Neuronal stem cell (in vitro differentiated cells): ENCODE measurements at regions not wholly inside any gene's neighbourhood (a gene's known extent, or its start where the extent isn't known, plus 50 kb on each side); places are given as distances from the start of the nearest gene placed in this dataset.

Experiments used
- DNase-seq: peaks from one replicate; pipeline ENCODE4 v3.0.0-alpha.2; 2013; ENCODE audit warnings: low spot score
- H2AFZ ChIP-seq: one replicate; pipeline ENCODE4 v1.6.1; 2013; ENCODE audit warnings: mild to moderate bottlenecking, low read length, inconsistent platforms
- H2AK5ac ChIP-seq: 2 replicates; pipeline ENCODE4 v1.6.1; 2013; ENCODE audit warnings: low read depth, mild to moderate bottlenecking, inconsistent platforms, low read length, moderate library complexity, mixed read lengths
- H2BK120ac ChIP-seq: 2 replicates; pipeline ENCODE4 v1.6.1; 2013; ENCODE audit warnings: low read depth, mild to moderate bottlenecking, inconsistent platforms, low read length, moderate library complexity, mixed read lengths
- H2BK12ac ChIP-seq: one replicate; pipeline ENCODE4 v1.6.1; 2013; ENCODE audit warnings: low read length, inconsistent platforms
- H2BK15ac ChIP-seq: 2 replicates; pipeline ENCODE4 v1.6.1; 2013; ENCODE audit warnings: mild to moderate bottlenecking, low read length, inconsistent platforms, mixed read lengths
- H2BK5ac ChIP-seq: one replicate; pipeline ENCODE4 v1.6.1; 2013; ENCODE audit warnings: inconsistent platforms, mild to moderate bottlenecking, low read length, moderate library complexity
- H3K14ac ChIP-seq: one replicate; pipeline ENCODE4 v1.6.1; 2013; ENCODE audit warnings: low read length, inconsistent platforms
- H3K18ac ChIP-seq: 2 replicates; pipeline ENCODE4 v1.6.1; 2013; ENCODE audit warnings: low read length, inconsistent platforms
- H3K23ac ChIP-seq: 2 replicates; pipeline ENCODE4 v1.6.1; 2013; ENCODE audit warnings: low read depth, mild to moderate bottlenecking, mixed read lengths, low read length, inconsistent platforms; ENCODE audit not compliant: poor library complexity
- H3K27ac ChIP-seq: replicated peaks from 3 replicates; pipeline ENCODE4 v1.5.1; 2013; ENCODE audit warnings: low read length, inconsistent platforms
- H3K27me3 ChIP-seq, 3 experiments: 2 replicates each; pipeline ENCODE4 v1.6.1; 2013; ENCODE audit warnings: low read length in 3 of 3, mild to moderate bottlenecking in 2 of 3, inconsistent platforms in 1 of 3, low read depth in 1 of 3, mixed read lengths in 1 of 3, moderate library complexity in 1 of 3; ENCODE audit not compliant: control insufficient read depth in 3 of 3, insufficient read depth in 3 of 3
- H3K36me3 ChIP-seq, 2 donors: replicated peaks in 1 of 2; 2 replicates each; pipeline ENCODE4 v1.6.1; 2013; ENCODE audit warnings: low read length in 2 of 2; ENCODE audit not compliant: control insufficient read depth in 2 of 2, insufficient read depth in 2 of 2
- H3K4ac ChIP-seq: 2 replicates; pipeline ENCODE4 v1.6.1; 2013; ENCODE audit warnings: inconsistent platforms, mild to moderate bottlenecking, low read length, moderate library complexity
- H3K4me1 ChIP-seq, 2 donors: 1 replicate in 1 of 2; 2 replicates in 1 of 2; pipeline ENCODE4 v1.6.1; 2013; ENCODE audit warnings: low read length in 2 of 2, low read depth in 1 of 2; ENCODE audit not compliant: control insufficient read depth in 2 of 2, insufficient read depth in 1 of 2
- H3K4me2 ChIP-seq: one replicate; pipeline ENCODE4 v1.6.1; 2013; ENCODE audit warnings: mild to moderate bottlenecking, low read length, inconsistent platforms; ENCODE audit not compliant: insufficient read depth, poor library complexity, severe bottlenecking
- H3K4me3 ChIP-seq, 2 donors: 2 replicates each; pipeline ENCODE4 v1.5.1; 2013; ENCODE audit warnings: low read length in 2 of 2, mild to moderate bottlenecking in 2 of 2, inconsistent platforms in 1 of 2, moderate library complexity in 1 of 2
- H3K79me1 ChIP-seq: one replicate; pipeline ENCODE4 v1.6.1; 2013; ENCODE audit warnings: low read depth, mild to moderate bottlenecking, inconsistent platforms, low read length, moderate library complexity
- H3K9ac ChIP-seq: one replicate; pipeline ENCODE4 v1.6.1; 2013; ENCODE audit warnings: mild to moderate bottlenecking, low read depth, low read length, inconsistent platforms; ENCODE audit not compliant: poor library complexity
- H3K9me3 ChIP-seq, 2 donors: replicated peaks in 1 of 2; 2 replicates each; pipeline versions ENCODE3 to v1.6.1; 2013; ENCODE audit warnings: low read length in 2 of 2, mild to moderate bottlenecking in 2 of 2, inconsistent platforms in 1 of 2, low read depth in 1 of 2, mixed read lengths in 1 of 2, moderate library complexity in 1 of 2; ENCODE audit not compliant: control insufficient read depth in 2 of 2, insufficient read depth in 1 of 2
- H4K8ac ChIP-seq: one replicate; pipeline ENCODE4 v1.6.1; 2013; ENCODE audit warnings: low read depth, mild to moderate bottlenecking, inconsistent platforms, low read length, moderate library complexity
- H4K91ac ChIP-seq: one replicate; pipeline ENCODE4 v1.6.1; 2013; ENCODE audit warnings: low read length, low read depth, mild to moderate bottlenecking, inconsistent platforms; ENCODE audit not compliant: poor library complexity
- WGBS, 2 donors: extraction: QIAGEN DNeasy Blood & Tissue Kit; methylation state at CpG; one replicate each; pipeline ENCODE4 v1.1.7; 2013; ENCODE audit warnings: missing lambda C conversion rate in 2 of 2, mixed read lengths in 1 of 2; ENCODE audit not compliant: insufficient read length in 2 of 2, insufficient replicate concordance in 1 of 2; ENCODE audit errors: extremely low coverage in 2 of 2; 5-methylcytosine and 5-hydroxymethylcytosine counted together

DNA sequence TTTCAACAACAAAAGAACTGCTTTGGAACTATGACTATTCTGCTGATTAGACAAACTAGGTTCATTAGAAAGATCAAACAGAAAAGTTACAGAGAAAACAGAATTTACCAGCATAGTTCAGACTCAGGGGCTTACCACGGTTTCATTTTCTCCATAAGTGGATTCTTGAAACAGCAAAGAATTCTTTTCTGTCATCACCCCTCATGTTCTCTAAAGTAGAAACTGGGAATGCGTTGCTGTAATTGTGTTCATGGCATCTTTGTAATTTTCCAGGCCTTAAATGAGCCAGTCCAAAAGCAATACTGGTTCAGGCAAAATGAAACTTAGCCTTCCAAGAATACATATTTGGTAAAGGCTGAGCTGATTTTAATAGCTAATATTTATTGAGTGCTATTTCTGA lies 287.8 kb downstream of the CHL1 start:
- no peak overlapping the region for H2BK5ac ChIP-seq
- H3K9me3 ChIP-seq = no peaks in the 10 kb centered on the region
- H3K14ac ChIP-seq = no peak overlapping the region
- no peak overlapping the region for H2AK5ac ChIP-seq
- H4K91ac ChIP-seq = no peak overlapping the region
- no peak overlapping the region for H3K9ac ChIP-seq
- H3K23ac ChIP-seq = no peak overlapping the region
- H2AFZ ChIP-seq = no peak overlapping the region
- H3K79me1 ChIP-seq = no peaks in the 10 kb centered on the region
- no peak for DNase-seq
- no peak overlapping the region for H3K4me3 ChIP-seq
- H3K4ac ChIP-seq = no peak overlapping the region
- H2BK12ac ChIP-seq = no peak overlapping the region
- no peak overlapping the region for H3K18ac ChIP-seq
- no peak overlapping the region for H3K4me2 ChIP-seq
- H3K27ac ChIP-seq = no peak overlapping the region
- no peaks in the 10 kb centered on the region for H3K36me3 ChIP-seq
- H2BK120ac ChIP-seq = no peak overlapping the region
- no peaks in the 10 kb centered on the region for H3K27me3 ChIP-seq
- no peak overlapping the region for H4K8ac ChIP-seq
- no peak overlapping the region for H2BK15ac ChIP-seq
- no CpG with 5 or more reads among the region's 2 CpGs for WGBS, 2 donors
- H3K4me1 ChIP-seq = peaks cover 0 to 1% of the 10 kb centered on the region in 2 donors

- no CpG with 5 or more reads among the region's 2 CpGs for WGBS, 2 donors
- H2AFZ ChIP-seq = no peak overlapping the region
Observed at GRCh38 chr3:487614-488013, 291.1 kb downstream of the CHL1 start.

DNA sequence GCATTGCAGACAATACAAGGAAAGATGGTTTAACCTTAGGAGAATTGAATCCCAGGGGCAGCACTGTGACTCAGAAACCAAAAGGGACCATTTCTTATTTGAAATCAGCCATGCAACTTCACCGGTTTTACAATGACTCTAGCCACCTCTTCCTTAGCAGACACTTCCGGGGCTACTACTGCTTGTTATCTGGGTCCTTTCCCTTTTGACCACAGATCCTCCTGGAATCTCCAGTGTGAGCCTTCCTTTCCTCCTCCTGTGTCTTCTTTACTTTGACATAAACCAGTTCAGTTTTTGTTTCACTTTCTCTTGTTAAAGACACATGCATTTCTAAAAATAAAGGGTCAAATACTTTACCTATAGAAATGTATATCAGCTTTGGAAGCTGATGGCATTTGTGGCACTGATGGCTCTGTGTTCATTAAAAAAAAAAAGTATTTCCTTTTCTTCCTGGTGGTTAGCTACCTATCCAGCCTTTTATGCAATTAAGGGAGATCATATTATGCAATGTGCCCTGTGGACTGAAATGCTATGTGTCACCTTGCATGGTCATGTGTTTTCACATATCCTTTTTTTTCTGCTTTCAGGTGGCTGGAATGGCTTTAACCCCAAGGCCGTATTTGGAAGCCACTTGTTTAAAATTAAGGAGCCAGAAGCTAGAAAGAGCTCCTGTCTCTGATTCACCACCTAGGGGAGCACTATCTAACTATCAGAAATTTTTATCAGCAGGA lies 296.2 kb downstream of the CHL1 start:
- Histone ChIP-seq H3K27ac (no peak overlapping the region), H3K27me3 (no peaks in the 10 kb centered on the region), H3K4me3 (no peak overlapping the region), H3K14ac (no peak overlapping the region), H2AFZ (no peak overlapping the region), H3K36me3 (no peaks in the 10 kb centered on the region), H2AK5ac (no peak overlapping the region), H3K9ac (no peak overlapping the region), H3K79me1 (no peaks in the 10 kb centered on the region), H3K4me1 (no peaks in the 10 kb centered on the region), H3K4ac (no peak overlapping the region), H4K91ac (no peak overlapping the region), H3K4me2 (no peak overlapping the region), H2BK15ac (no peak overlapping the region), H2BK12ac (no peak overlapping the region), H2BK120ac (no peak overlapping the region), H4K8ac (no peak overlapping the region), H3K9me3 (no peaks in the 10 kb centered on the region), H3K18ac (no peak overlapping the region), H2BK5ac (no peak overlapping the region), H3K23ac (no peak overlapping the region)
- DNase-seq = no peak
- no CpG with 5 or more reads among the region's 3 CpGs for WGBS, 2 donors

More at GRCh38 chr3:487614-488013, 291.1 kb downstream of the CHL1 start:
- no peak overlapping the region for H3K23ac ChIP-seq
- H3K9ac ChIP-seq = no peak overlapping the region
- H3K18ac ChIP-seq = no peak overlapping the region
- no peak overlapping the region for H3K4ac ChIP-seq
- no peak overlapping the region for H2BK120ac ChIP-seq
- H3K4me2 ChIP-seq = no peak overlapping the region
- H3K14ac ChIP-seq = no peak overlapping the region
- peaks cover 0 to 1% of the 10 kb centered on the region in 2 donors for H3K4me1 ChIP-seq
- no peak for DNase-seq
- no peaks in the 10 kb centered on the region for H3K9me3 ChIP-seq
- H3K79me1 ChIP-seq = no peaks in the 10 kb centered on the region
- H2BK5ac ChIP-seq = no peak overlapping the region
- H2BK12ac ChIP-seq = no peak overlapping the region
- H3K27me3 ChIP-seq = no peaks in the 10 kb centered on the region
- no peak overlapping the region for H3K27ac ChIP-seq
- no peak overlapping the region for H4K91ac ChIP-seq
- no peak overlapping the region for H4K8ac ChIP-seq
- no peak overlapping the region for H2BK15ac ChIP-seq
- H3K4me3 ChIP-seq = no peak overlapping the region
- H2AK5ac ChIP-seq = no peak overlapping the region
- no peaks in the 10 kb centered on the region for H3K36me3 ChIP-seq

DNA sequence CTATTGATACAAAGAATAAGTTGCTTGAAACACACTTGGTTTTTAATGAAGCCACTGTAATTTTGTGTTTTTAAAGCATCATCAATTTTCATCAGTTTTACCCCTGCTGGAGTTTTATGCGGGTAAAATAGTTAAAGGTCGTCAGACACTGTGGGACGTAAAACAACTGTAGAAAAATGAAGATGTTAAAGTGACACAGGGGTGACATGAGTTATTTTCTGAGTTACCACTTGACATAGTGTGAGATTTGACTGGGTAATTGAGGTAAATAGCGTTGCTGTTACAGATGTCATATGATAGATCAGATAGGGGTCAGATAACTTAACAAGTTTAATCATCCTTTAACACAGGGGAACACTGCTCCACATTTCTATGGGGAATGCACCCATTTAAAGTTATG lies 297.6 kb downstream of the CHL1 start:
- no peak overlapping the region for H3K9ac ChIP-seq
- H3K79me1 ChIP-seq = no peaks in the 10 kb centered on the region
- no peak overlapping the region for H2AK5ac ChIP-seq
- no peak overlapping the region for H3K4me2 ChIP-seq
- H3K23ac ChIP-seq = no peak overlapping the region
- no peak overlapping the region for H3K14ac ChIP-seq
- no peaks in the 10 kb centered on the region for H3K27me3 ChIP-seq
- WGBS, 2 donors = no CpG with 5 or more reads among the region's 4 CpGs
- H3K4ac ChIP-seq = no peak overlapping the region
- no peak overlapping the region for H4K8ac ChIP-seq
- H3K4me1 ChIP-seq = no peaks in the 10 kb centered on the region
- no peaks in the 10 kb centered on the region for H3K36me3 ChIP-seq
- H2BK120ac ChIP-seq = no peak overlapping the region
- no peak overlapping the region for H3K27ac ChIP-seq
- H2BK5ac ChIP-seq = no peak overlapping the region
- H3K18ac ChIP-seq = no peak overlapping the region
- no peaks in the 10 kb centered on the region for H3K9me3 ChIP-seq
- H4K91ac ChIP-seq = no peak overlapping the region
- no peak overlapping the region for H2BK12ac ChIP-seq
- no peak overlapping the region for H3K4me3 ChIP-seq
- no peak overlapping the region for H2AFZ ChIP-seq
- no peak for DNase-seq
- H2BK15ac ChIP-seq = no peak overlapping the region
